ENCODE measurements at regions not wholly inside any gene's neighbourhood (a gene's known extent, or its start where the extent isn't known, plus 50 kb on each side); places are given as distances from the start of the nearest gene placed in this dataset.

DNA sequence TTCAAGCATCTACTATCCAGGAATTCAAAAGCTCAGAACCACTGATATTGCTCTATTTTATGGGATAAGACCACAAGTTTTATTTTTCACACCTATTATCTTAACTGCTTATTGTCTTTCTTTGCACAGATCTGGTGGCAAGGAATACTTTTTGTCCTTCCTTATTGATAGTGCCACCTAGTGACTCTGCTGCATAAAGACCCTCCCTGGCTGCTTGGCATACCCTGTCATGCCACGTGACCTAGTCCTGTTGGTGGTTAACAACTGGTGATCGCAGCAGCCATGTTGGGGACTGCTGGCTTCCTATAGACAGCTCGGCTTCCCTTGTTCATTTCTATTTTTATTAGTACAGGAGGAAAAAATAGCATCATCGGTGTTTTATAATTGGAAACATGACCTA, 236.3 kb downstream of the MEX3B start:
- DNase-seq (ENCODE audit: low read depth in 1 of 2, low spot score in 1 of 2) = peak; percentile 32 to 59
- CTCF ChIA-PET = interaction anchor here (0.8 to 3.3 kb wide), 4 partner anchors 9 to 542 kb away, joined by 3 to 12 read pairs (median 5); no protein-coding TSS in a partner anchor
- ATAC-seq = peak; percentile 47 to 86; a peak in 4 of 6 replicates
- Histone ChIP-seq H3K4me2 (peak overlapping the region; percentile 31; the same call in 1 of the 3 replicates), H3K9me3 (no peaks in the 10 kb centered on the region), H3K4me3 (no peak overlapping the region), H3K4me1 (no peaks in the 10 kb centered on the region), H3K27ac (no peak overlapping the region)
- FAIRE-seq = no peak
- 5% methylated on average over 4 of the region's 4 CpGs for WGBS (ENCODE audit: missing lambda C conversion rate)
- TF ChIP-seq NPAS2 (CRISPR knock-in tag; IDR thresholded peaks at IDR 0.05; ENCODE audit: borderline replicate concordance) (no peak), RAD21 (conservative IDR thresholded peaks at IDR 0.05 in 1 of 2, IDR thresholded peaks at IDR 0.05 in 1 of 2) (0 out of 5 replicates have a peak, but pooled peaks of 1 of the 2 experiments have one; percentile 3)
- TF ChIP-seq, protein P1, sequence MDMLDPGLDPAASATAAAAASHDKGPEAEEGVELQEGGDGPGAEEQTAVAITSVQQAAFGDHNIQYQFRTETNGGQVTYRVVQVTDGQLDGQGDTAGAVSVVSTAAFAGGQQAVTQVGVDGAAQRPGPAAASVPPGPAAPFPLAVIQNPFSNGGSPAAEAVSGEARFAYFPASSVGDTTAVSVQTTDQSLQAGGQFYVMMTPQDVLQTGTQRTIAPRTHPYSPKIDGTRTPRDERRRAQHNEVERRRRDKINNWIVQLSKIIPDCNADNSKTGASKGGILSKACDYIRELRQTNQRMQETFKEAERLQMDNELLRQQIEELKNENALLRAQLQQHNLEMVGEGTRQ (IDR thresholded peaks at IDR 0.05) = peak; percentile 63
- POLR2A ChIA-PET = no interaction called here

DNA sequence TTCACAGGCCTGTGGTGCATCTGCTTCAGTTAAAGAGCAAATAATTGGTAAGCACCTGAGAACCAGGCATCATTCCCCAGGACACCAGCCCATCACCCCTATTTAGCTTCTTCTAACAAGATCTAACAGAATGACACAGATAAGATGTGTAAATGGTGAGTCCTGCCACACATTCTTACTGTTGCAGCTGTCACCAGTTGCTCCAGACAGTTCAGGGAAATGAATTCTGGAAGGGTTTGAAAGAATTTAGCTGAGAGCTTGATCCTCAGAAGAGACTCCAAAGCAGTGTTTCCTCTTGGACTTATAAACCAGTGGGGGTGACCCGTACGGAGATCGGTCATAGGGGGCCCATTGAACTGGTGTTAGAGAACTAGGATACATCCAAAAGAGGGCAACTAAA, 238.0 kb downstream of the MEX3B start:
- no peaks in the 10 kb centered on the region for H3K9me3 ChIP-seq
- no peak for FAIRE-seq
- no peak overlapping the region for H3K27ac ChIP-seq
- no peak overlapping the region for H3K4me3 ChIP-seq
- WGBS (ENCODE audit: missing lambda C conversion rate) = 31% methylated on average over 3 of the region's 3 CpGs
- CTCF ChIA-PET = interaction anchor here (3.3 kb wide), 1 partner anchor 11 kb away, joined by 12 read pairs; no protein-coding TSS in a partner anchor
- DNase-seq (ENCODE audit: low read depth in 1 of 2, low spot score in 1 of 2) = no peak
- ATAC-seq = no peak
- POLR2A ChIA-PET = no interaction called here
- H3K4me2 ChIP-seq = no peak overlapping the region
- H3K4me1 ChIP-seq = no peaks in the 10 kb centered on the region
- TF ChIP-seq, protein P2, sequence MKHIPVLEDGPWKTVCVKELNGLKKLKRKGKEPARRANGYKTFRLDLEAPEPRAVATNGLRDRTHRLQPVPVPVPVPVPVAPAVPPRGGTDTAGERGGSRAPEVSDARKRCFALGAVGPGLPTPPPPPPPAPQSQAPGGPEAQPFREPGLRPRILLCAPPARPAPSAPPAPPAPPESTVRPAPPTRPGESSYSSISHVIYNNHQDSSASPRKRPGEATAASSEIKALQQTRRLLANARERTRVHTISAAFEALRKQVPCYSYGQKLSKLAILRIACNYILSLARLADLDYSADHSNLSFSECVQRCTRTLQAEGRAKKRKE (CRISPR knock-in tag; IDR thresholded peaks at IDR 0.05; ENCODE audit: low read depth) = no peak
- no peak for TF ChIP-seq SMC3 (IDR thresholded peaks at IDR 0.05)
- TF ChIP-seq, protein P3, sequence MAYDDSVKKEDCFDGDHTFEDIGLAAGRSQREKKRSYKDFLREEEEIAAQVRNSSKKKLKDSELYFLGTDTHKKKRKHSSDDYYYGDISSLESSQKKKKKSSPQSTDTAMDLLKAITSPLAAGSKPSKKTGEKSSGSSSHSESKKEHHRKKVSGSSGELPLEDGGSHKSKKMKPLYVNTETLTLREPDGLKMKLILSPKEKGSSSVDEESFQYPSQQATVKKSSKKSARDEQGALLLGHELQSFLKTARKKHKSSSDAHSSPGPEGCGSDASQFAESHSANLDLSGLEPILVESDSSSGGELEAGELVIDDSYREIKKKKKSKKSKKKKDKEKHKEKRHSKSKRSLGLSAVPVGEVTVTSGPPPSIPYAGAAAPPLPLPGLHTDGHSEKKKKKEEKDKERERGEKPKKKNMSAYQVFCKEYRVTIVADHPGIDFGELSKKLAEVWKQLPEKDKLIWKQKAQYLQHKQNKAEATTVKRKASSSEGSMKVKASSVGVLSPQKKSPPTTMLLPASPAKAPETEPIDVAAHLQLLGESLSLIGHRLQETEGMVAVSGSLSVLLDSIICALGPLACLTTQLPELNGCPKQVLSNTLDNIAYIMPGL (CRISPR knock-in tag; IDR thresholded peaks at IDR 0.05; ENCODE audit: borderline replicate concordance) = no peak
- TF ChIP-seq ZNF302 (CRISPR knock-in tag; IDR thresholded peaks at IDR 0.05) = no peak
- TF ChIP-seq, protein P4, sequence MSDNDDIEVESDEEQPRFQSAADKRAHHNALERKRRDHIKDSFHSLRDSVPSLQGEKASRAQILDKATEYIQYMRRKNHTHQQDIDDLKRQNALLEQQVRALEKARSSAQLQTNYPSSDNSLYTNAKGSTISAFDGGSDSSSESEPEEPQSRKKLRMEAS (IDR thresholded peaks at IDR 0.05) = no peak
- TF ChIP-seq, protein P5, sequence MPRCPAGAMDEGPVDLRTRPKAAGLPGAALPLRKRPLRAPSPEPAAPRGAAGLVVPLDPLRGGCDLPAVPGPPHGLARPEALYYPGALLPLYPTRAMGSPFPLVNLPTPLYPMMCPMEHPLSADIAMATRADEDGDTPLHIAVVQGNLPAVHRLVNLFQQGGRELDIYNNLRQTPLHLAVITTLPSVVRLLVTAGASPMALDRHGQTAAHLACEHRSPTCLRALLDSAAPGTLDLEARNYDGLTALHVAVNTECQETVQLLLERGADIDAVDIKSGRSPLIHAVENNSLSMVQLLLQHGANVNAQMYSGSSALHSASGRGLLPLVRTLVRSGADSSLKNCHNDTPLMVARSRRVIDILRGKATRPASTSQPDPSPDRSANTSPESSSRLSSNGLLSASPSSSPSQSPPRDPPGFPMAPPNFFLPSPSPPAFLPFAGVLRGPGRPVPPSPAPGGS (IDR thresholded peaks at IDR 0.05) = no peak
- TF ChIP-seq RNF2 (IDR thresholded peaks at IDR 0.05; ENCODE audit: borderline replicate concordance, low read depth) = no peak
- no peak for TF ChIP-seq FOSB (CRISPR knock-in tag; IDR thresholded peaks at IDR 0.05)
- TF ChIP-seq, protein P6, sequence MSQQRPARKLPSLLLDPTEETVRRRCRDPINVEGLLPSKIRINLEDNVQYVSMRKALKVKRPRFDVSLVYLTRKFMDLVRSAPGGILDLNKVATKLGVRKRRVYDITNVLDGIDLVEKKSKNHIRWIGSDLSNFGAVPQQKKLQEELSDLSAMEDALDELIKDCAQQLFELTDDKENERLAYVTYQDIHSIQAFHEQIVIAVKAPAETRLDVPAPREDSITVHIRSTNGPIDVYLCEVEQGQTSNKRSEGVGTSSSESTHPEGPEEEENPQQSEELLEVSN (IDR thresholded peaks at IDR 0.05; ENCODE audit: borderline replicate concordance, low read depth) = no peak

DNA sequence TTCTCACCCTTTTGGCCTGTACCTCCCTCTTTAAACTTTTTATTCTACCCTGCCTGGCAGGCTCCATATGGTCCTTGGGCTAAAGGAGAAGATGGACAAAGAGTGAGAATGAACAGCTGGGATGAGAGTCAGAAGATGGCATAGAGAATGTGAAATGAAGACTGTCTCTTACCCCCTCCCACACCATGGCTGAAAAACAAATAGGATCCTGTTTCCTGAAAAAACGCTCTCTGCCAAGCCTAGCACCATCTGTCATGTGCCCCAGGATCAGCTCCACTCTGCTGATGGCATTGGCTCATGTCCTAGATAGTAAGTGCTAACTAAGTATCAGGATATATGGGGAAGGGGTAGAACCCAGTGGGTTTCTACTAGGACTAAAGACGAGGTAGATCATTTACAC, 238.6 kb downstream of the MEX3B start:
- Histone ChIP-seq H3K4me1 (no peaks in the 10 kb centered on the region), H3K4me3 (no peak overlapping the region), H3K4me2 (no peak overlapping the region), H3K9me3 (no peaks in the 10 kb centered on the region), H3K27ac (no peak overlapping the region)
- DNase-seq (ENCODE audit: low read depth in 1 of 2, low spot score in 1 of 2) (no peak), FAIRE-seq (no peak), ATAC-seq (no peak)
- 4% methylated on average over 2 of the region's 2 CpGs for WGBS (ENCODE audit: missing lambda C conversion rate)
- POLR2A ChIA-PET = no interaction called here
- CTCF ChIA-PET = no interaction called here
- TF ChIP-seq MYC (IDR thresholded peaks at IDR 0.05; ENCODE audit: borderline replicate concordance, low read length) (no peak), NPAS2 (CRISPR knock-in tag; IDR thresholded peaks at IDR 0.05; ENCODE audit: borderline replicate concordance) (no peak), HOXB5 (CRISPR knock-in tag; IDR thresholded peaks at IDR 0.05) (no peak), FOSL2 (IDR thresholded peaks at IDR 0.05) (no peak), FOSL2 (CRISPR knock-in tag; IDR thresholded peaks at IDR 0.05) (no peak), CHD2 (IDR thresholded peaks at IDR 0.05; ENCODE audit: low read length, partially characterized antibody) (no peak), ESRRA (IDR thresholded peaks at IDR 0.05; ENCODE audit: borderline replicate concordance, low read length) (no peak), CBX8 (IDR thresholded peaks at IDR 0.05) (no peak), POLR2AphosphoS2 (conservative IDR thresholded peaks at IDR 0.05; ENCODE audit: low read length) (no peak), HDAC2 (IDR thresholded peaks at IDR 0.05) (no peak), MAZ (IDR thresholded peaks at IDR 0.05; ENCODE audit: borderline replicate concordance, low read depth, low read length) (no peak), HOXB13 (CRISPR knock-in tag; IDR thresholded peaks at IDR 0.05; ENCODE audit: low read depth) (no peak)
- TF ChIP-seq, protein P7, sequence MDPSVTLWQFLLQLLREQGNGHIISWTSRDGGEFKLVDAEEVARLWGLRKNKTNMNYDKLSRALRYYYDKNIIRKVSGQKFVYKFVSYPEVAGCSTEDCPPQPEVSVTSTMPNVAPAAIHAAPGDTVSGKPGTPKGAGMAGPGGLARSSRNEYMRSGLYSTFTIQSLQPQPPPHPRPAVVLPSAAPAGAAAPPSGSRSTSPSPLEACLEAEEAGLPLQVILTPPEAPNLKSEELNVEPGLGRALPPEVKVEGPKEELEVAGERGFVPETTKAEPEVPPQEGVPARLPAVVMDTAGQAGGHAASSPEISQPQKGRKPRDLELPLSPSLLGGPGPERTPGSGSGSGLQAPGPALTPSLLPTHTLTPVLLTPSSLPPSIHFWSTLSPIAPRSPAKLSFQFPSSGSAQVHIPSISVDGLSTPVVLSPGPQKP (IDR thresholded peaks at IDR 0.05; ENCODE audit: low read depth, low read length) = no peak
- TF ChIP-seq, protein P1 (IDR thresholded peaks at IDR 0.05) = no peak
- TF ChIP-seq, protein P8, sequence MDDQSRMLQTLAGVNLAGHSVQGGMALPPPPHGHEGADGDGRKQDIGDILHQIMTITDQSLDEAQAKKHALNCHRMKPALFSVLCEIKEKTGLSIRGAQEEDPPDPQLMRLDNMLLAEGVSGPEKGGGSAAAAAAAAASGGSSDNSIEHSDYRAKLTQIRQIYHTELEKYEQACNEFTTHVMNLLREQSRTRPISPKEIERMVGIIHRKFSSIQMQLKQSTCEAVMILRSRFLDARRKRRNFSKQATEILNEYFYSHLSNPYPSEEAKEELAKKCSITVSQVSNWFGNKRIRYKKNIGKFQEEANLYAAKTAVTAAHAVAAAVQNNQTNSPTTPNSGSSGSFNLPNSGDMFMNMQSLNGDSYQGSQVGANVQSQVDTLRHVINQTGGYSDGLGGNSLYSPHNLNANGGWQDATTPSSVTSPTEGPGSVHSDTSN (IDR thresholded peaks at IDR 0.05) = no peak

Measured in A549 (cell line).